Trophoblast cell (in vitro differentiated cells and primary cell): ENCODE measurements at regions not wholly inside any gene's neighbourhood (a gene's known extent, or its start where the extent isn't known, plus 50 kb on each side); places are given as distances from the start of the nearest gene placed in this dataset.

Experiments
- DNase-seq, 2 donors: peaks; one replicate each; pipeline ENCODE4 v3.0.0-alpha.2; 2016
- H2AFZ ChIP-seq: 2 replicates; pipeline ENCODE4 v1.6.1; 2013; ENCODE audit warnings: low read length, moderate library complexity, mild to moderate bottlenecking; ENCODE audit not compliant: insufficient read depth, poor library complexity
- H2AK5ac ChIP-seq: 2 replicates; pipeline ENCODE4 v1.6.1; 2013; ENCODE audit warnings: mild to moderate bottlenecking, low read length
- H2BK120ac ChIP-seq: 2 replicates; pipeline ENCODE4 v1.6.1; 2013; ENCODE audit warnings: low read length, mild to moderate bottlenecking, moderate library complexity; ENCODE audit not compliant: insufficient read depth, poor library complexity
- H2BK12ac ChIP-seq: 2 replicates; pipeline ENCODE4 v1.6.1; 2013; ENCODE audit warnings: mild to moderate bottlenecking, low read length, moderate library complexity
- H2BK5ac ChIP-seq: 2 replicates; pipeline ENCODE4 v1.6.1; 2013; ENCODE audit warnings: low read length, low read depth, moderate library complexity, mild to moderate bottlenecking; ENCODE audit not compliant: poor library complexity
- H3K14ac ChIP-seq: 2 replicates; pipeline ENCODE4 v1.6.1; 2013; ENCODE audit warnings: mild to moderate bottlenecking, low read length
- H3K18ac ChIP-seq: 2 replicates; pipeline ENCODE4 v1.6.1; 2013; ENCODE audit warnings: mild to moderate bottlenecking, low read length
- H3K23ac ChIP-seq: 2 replicates; pipeline ENCODE4 v1.6.1; 2013; ENCODE audit warnings: low read length
- H3K27ac ChIP-seq: 2 replicates; pipeline ENCODE4 v1.5.1; 2013; ENCODE audit warnings: low read depth, mild to moderate bottlenecking, inconsistent platforms, low read length, moderate library complexity
- H3K27me3 ChIP-seq: 2 replicates; pipeline ENCODE4 v1.6.1; 2013; ENCODE audit warnings: inconsistent platforms, mild to moderate bottlenecking, low read length, moderate library complexity; ENCODE audit not compliant: insufficient read depth
- H3K36me3 ChIP-seq, 2 experiments: 1 replicate in 1 of 2; 2 replicates in 1 of 2; pipeline ENCODE4 v1.6.1; 2013; ENCODE audit warnings: low read length in 2 of 2, mild to moderate bottlenecking in 2 of 2, moderate library complexity in 1 of 2; ENCODE audit not compliant: insufficient read depth in 2 of 2, control insufficient read depth in 1 of 2
- H3K4ac ChIP-seq: 2 replicates; pipeline ENCODE4 v1.6.1; 2013; ENCODE audit warnings: low read depth, mild to moderate bottlenecking, low read length, moderate library complexity
- H3K4me1 ChIP-seq, 2 experiments: 1 replicate in 1 of 2; 2 replicates in 1 of 2; pipeline ENCODE4 v1.6.1; 2013; ENCODE audit warnings: low read length in 2 of 2, mild to moderate bottlenecking in 2 of 2, moderate library complexity in 1 of 2; ENCODE audit not compliant: insufficient read depth in 2 of 2, control insufficient read depth in 1 of 2
- H3K4me2 ChIP-seq: 2 replicates; pipeline ENCODE4 v1.6.1; 2013; ENCODE audit warnings: inconsistent platforms, mild to moderate bottlenecking, low read length, moderate library complexity
- H3K4me3 ChIP-seq: 2 replicates; pipeline ENCODE4 v1.5.1; 2013; ENCODE audit warnings: mild to moderate bottlenecking, low read depth, low read length, inconsistent platforms
- H3K79me1 ChIP-seq: one replicate; pipeline ENCODE4 v1.6.1; 2013; ENCODE audit warnings: low read length
- H3K79me2 ChIP-seq: 2 replicates; pipeline ENCODE4 v1.6.1; 2013; ENCODE audit warnings: low read length, mild to moderate bottlenecking; ENCODE audit not compliant: control insufficient read depth, insufficient read depth, poor library complexity
- H3K9ac ChIP-seq: 2 replicates; pipeline ENCODE4 v1.6.1; 2013; ENCODE audit warnings: mild to moderate bottlenecking, low read length
- H3K9me3 ChIP-seq: 2 replicates; pipeline ENCODE4 v1.6.1; 2013; ENCODE audit warnings: low read depth, mild to moderate bottlenecking, control low read depth, inconsistent platforms, low read length; ENCODE audit not compliant: insufficient read depth
- H4K12ac ChIP-seq: 2 replicates; pipeline ENCODE4 v1.6.1; 2013; ENCODE audit warnings: low read depth, mild to moderate bottlenecking, low read length, moderate library complexity
- H4K8ac ChIP-seq: 2 replicates; pipeline ENCODE4 v1.6.1; 2013; ENCODE audit warnings: low read depth, mild to moderate bottlenecking, low read length, moderate library complexity
- H4K91ac ChIP-seq: one replicate; pipeline ENCODE4 v1.6.1; 2013; ENCODE audit warnings: low read depth, mild to moderate bottlenecking, low read length, moderate library complexity
- WGBS: extraction: QIAGEN DNeasy Blood & Tissue Kit; methylation state at CpG from one replicate; pipeline ENCODE4 v1.1.7; 2013; ENCODE audit warnings: missing lambda C conversion rate; ENCODE audit not compliant: insufficient read length, insufficient coverage; ENCODE audit errors: extremely low coverage; 5-methylcytosine and 5-hydroxymethylcytosine counted together

GRCh38 chr4:120481756-120482155, 415.1 kb upstream of the MAD2L1 start:
- DNase-seq = no peak
- Histone ChIP-seq H2AFZ (no peak overlapping the region), H3K4me3 (no peak overlapping the region), H4K8ac (no peak overlapping the region), H3K36me3 (peaks cover 0 to 1% of the 10 kb centered on the region in 2 experiments), H2BK120ac (no peak overlapping the region), H3K79me2 (no peaks in the 10 kb centered on the region), H2BK5ac (no peak overlapping the region), H3K27me3 (no peaks in the 10 kb centered on the region), H3K4ac (no peak overlapping the region), H3K4me1 (no peaks in the 10 kb centered on the region), H3K4me2 (no peak overlapping the region), H3K27ac (no peak overlapping the region), H3K18ac (no peak overlapping the region), H4K12ac (no peak overlapping the region), H3K23ac (no peak overlapping the region), H3K9ac (no peak overlapping the region), H3K9me3 (no peaks in the 10 kb centered on the region), H2AK5ac (no peak overlapping the region), H3K14ac (no peak overlapping the region), H4K91ac (no peak overlapping the region), H3K79me1 (no peaks in the 10 kb centered on the region), H2BK12ac (no peak overlapping the region)
- WGBS = no CpG with 5 or more reads among the region's 3 CpGs

GRCh38 chr4:120472447-120473131, 405.9 kb upstream of the MAD2L1 start:
- H3K79me1 ChIP-seq = no peaks in the 10 kb centered on the region
- no peak overlapping the region for H3K4me2 ChIP-seq
- H3K27me3 ChIP-seq = no peaks in the 10 kb centered on the region
- no peak overlapping the region for H3K14ac ChIP-seq
- no peaks in the 10 kb centered on the region for H3K36me3 ChIP-seq
- no peak overlapping the region for H2BK12ac ChIP-seq
- H2AFZ ChIP-seq = no peak overlapping the region
- H2BK5ac ChIP-seq = no peak overlapping the region
- no CpG with 5 or more reads among the region's 1 CpG for WGBS
- H2AK5ac ChIP-seq = no peak overlapping the region
- H4K12ac ChIP-seq = no peak overlapping the region
- H3K23ac ChIP-seq = no peak overlapping the region
- no peaks in the 10 kb centered on the region for H3K9me3 ChIP-seq
- DNase-seq = no peak
- H3K4me3 ChIP-seq = no peak overlapping the region
- H3K9ac ChIP-seq = no peak overlapping the region
- no peaks in the 10 kb centered on the region for H3K4me1 ChIP-seq
- no peak overlapping the region for H3K18ac ChIP-seq
- no peak overlapping the region for H2BK120ac ChIP-seq
- H4K8ac ChIP-seq = no peak overlapping the region
- H3K27ac ChIP-seq = no peak overlapping the region
- H3K79me2 ChIP-seq = no peaks in the 10 kb centered on the region
- H3K4ac ChIP-seq = no peak overlapping the region
- H4K91ac ChIP-seq = no peak overlapping the region

GRCh38 chr4:120466429-120466828, 399.8 kb upstream of the MAD2L1 start:
- H4K8ac ChIP-seq = no peak overlapping the region
- H4K12ac ChIP-seq = no peak overlapping the region
- no peak overlapping the region for H2AK5ac ChIP-seq
- H3K79me1 ChIP-seq = no peaks in the 10 kb centered on the region
- no peak overlapping the region for H3K27ac ChIP-seq
- no peaks in the 10 kb centered on the region for H3K9me3 ChIP-seq
- no peaks in the 10 kb centered on the region for H3K4me1 ChIP-seq
- H3K9ac ChIP-seq = no peak overlapping the region
- no peak overlapping the region for H3K14ac ChIP-seq
- no peaks in the 10 kb centered on the region for H3K79me2 ChIP-seq
- no peak overlapping the region for H2AFZ ChIP-seq
- H3K23ac ChIP-seq = no peak overlapping the region
- H3K18ac ChIP-seq = no peak overlapping the region
- H3K4me2 ChIP-seq = no peak overlapping the region
- no peak overlapping the region for H2BK5ac ChIP-seq
- no peaks in the 10 kb centered on the region for H3K27me3 ChIP-seq
- no peak overlapping the region for H3K4ac ChIP-seq
- no peak overlapping the region for H2BK120ac ChIP-seq
- WGBS = no CpG with 5 or more reads among the region's 3 CpGs
- no peaks in the 10 kb centered on the region for H3K36me3 ChIP-seq
- no peak overlapping the region for H3K4me3 ChIP-seq
- no peak overlapping the region for H2BK12ac ChIP-seq
- DNase-seq = no peak
- no peak overlapping the region for H4K91ac ChIP-seq

DNA sequence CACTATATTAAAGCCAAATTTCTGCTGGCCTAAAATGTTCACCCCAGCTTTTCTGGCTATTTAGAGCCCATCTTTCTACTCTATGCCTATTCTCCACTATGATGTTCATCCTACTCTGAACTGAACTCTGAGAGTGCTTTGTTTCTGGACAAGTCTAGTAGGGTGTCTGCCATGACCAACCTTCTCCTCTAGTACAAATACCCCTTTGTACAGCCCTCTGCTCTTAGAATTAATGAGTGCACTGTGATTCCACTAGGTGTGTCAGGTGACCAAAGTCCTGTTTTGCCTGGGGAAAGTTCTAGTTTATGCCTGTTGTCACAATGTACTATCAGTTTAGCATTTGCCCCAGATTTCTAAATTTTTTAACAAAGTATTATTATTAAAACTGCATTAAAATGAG, 388.1 kb upstream of the MAD2L1 start:
- no peak for DNase-seq
- H3K14ac ChIP-seq = no peak overlapping the region
- H3K4me3 ChIP-seq = no peak overlapping the region
- no peak overlapping the region for H3K4me2 ChIP-seq
- H3K23ac ChIP-seq = no peak overlapping the region
- H3K36me3 ChIP-seq = no peaks in the 10 kb centered on the region
- H3K9me3 ChIP-seq = no peaks in the 10 kb centered on the region
- no peaks in the 10 kb centered on the region for H3K79me2 ChIP-seq
- H3K18ac ChIP-seq = no peak overlapping the region
- H2BK120ac ChIP-seq = no peak overlapping the region
- H3K9ac ChIP-seq = no peak overlapping the region
- H3K4ac ChIP-seq = no peak overlapping the region
- no peak overlapping the region for H2AFZ ChIP-seq
- no peaks in the 10 kb centered on the region for H3K4me1 ChIP-seq
- no peak overlapping the region for H3K27ac ChIP-seq
- no peaks in the 10 kb centered on the region for H3K27me3 ChIP-seq
- H2BK12ac ChIP-seq = no peak overlapping the region
- H3K79me1 ChIP-seq = no peaks in the 10 kb centered on the region
- no peak overlapping the region for H4K12ac ChIP-seq
- no peak overlapping the region for H2AK5ac ChIP-seq
- no peak overlapping the region for H4K8ac ChIP-seq
- H4K91ac ChIP-seq = no peak overlapping the region
- no peak overlapping the region for H2BK5ac ChIP-seq
